DOHH2 (cell line): ENCODE measurements at regions not wholly inside any gene's neighbourhood (a gene's known extent, or its start where the extent isn't known, plus 50 kb on each side); places are given as distances from the start of the nearest gene placed in this dataset.

Experiments used
- H3F3A ChIP-seq: fragments of 200-600 bp; sonication (generic), shearing (Covaris generic); 2 replicates; pipeline ENCODE4 v1.6.0; 2016; ENCODE audit warnings: antibody characterized with exemption, mild to moderate bottlenecking; ENCODE audit not compliant: control insufficient read depth, insufficient read depth
- H3K27ac ChIP-seq: fragments of 200-600 bp; sonication (generic); 2 replicates; pipeline ENCODE4 v1.5.1; 2014; ENCODE audit warnings: low read depth, mild to moderate bottlenecking, low read length, moderate library complexity
- H3K27me3 ChIP-seq: fragments of 200-600 bp; sonication (generic); 2 replicates; pipeline ENCODE4 v1.6.1; 2014; ENCODE audit warnings: mild to moderate bottlenecking, low read length, mixed read lengths; ENCODE audit not compliant: control insufficient read depth
- H3K36me3 ChIP-seq: fragments of 200-600 bp; sonication (generic); 2 replicates; pipeline ENCODE4 v1.6.1; 2014; ENCODE audit warnings: mild to moderate bottlenecking, low read length, moderate library complexity, mixed read lengths; ENCODE audit not compliant: control insufficient read depth
- H3K4me1 ChIP-seq: fragments of 200-600 bp; sonication (generic); 2 replicates; pipeline ENCODE4 v1.6.1; 2014; ENCODE audit warnings: mild to moderate bottlenecking, low read length, mixed read lengths; ENCODE audit not compliant: control insufficient read depth
- H3K4me2 ChIP-seq: fragments of 200-600 bp; sonication (generic); 2 replicates; pipeline ENCODE4 v1.6.0; 2014; ENCODE audit warnings: mild to moderate bottlenecking, low read length, moderate library complexity
- H3K4me3 ChIP-seq: fragments of 200-600 bp; sonication (generic); 2 replicates; pipeline ENCODE4 v1.5.1; 2014; ENCODE audit warnings: mild to moderate bottlenecking, low read length, mixed read lengths
- H3K79me2 ChIP-seq: fragments of 200-600 bp; sonication (generic); 2 replicates; pipeline ENCODE4 v1.6.1; 2014; ENCODE audit warnings: mild to moderate bottlenecking, low read length, mixed read lengths; ENCODE audit not compliant: control insufficient read depth
- H3K9me2 ChIP-seq: fragments of 200-600 bp; sonication (generic); replicated peaks from 2 replicates; pipeline ENCODE4 v1.6.1; 2014; ENCODE audit warnings: mild to moderate bottlenecking, low read length, mixed read lengths; ENCODE audit not compliant: control insufficient read depth
- H3K9me3 ChIP-seq: fragments of 200-600 bp; sonication (generic); 2 replicates; pipeline ENCODE4 v1.6.1; 2014; ENCODE audit warnings: antibody characterized with exemption, low read length, mixed read lengths; ENCODE audit not compliant: control insufficient read depth, insufficient read depth
- H4K20me1 ChIP-seq: fragments of 200-600 bp; sonication (generic); 2 replicates; pipeline ENCODE4 v1.6.0; 2014; ENCODE audit warnings: low read depth, mild to moderate bottlenecking, antibody characterized with exemption, low read length, moderate library complexity; ENCODE audit not compliant: control insufficient read depth, insufficient read depth
- CTCF ChIP-seq: fragments of 200-600 bp; sonication (generic); IDR thresholded peaks from one replicate; pipeline ENCODE4 v1.5.1; 2014; ENCODE audit warnings: antibody characterized with exemption, mild to moderate bottlenecking, low read depth, low read length; ENCODE audit not compliant: poor library complexity, severe bottlenecking
- EZH2phosphoT487 ChIP-seq: fragments of 200-600 bp; sonication (generic); IDR thresholded peaks from 2 replicates; pipeline ENCODE4 v1.6.1; 2017; ENCODE audit warnings: borderline replicate concordance, mild to moderate bottlenecking, antibody characterized with exemption, low read length, moderate library complexity, mixed read lengths

GRCh38 chr10:43926371-43926770 is 277.7 kb upstream of the ZNF32 start:
- Histone ChIP-seq H3K36me3 (no peaks in the 10 kb centered on the region), H3K9me3 (no peaks in the 10 kb centered on the region), H3K27me3 (peaks cover 6% of the 10 kb centered on the region; the same call in 1 of the 2 replicates), H4K20me1 (no peaks in the 10 kb centered on the region), H3K9me2 (no peaks in the 10 kb centered on the region), H3K27ac (no peak overlapping the region), H3K79me2 (no peaks in the 10 kb centered on the region), H3K4me3 (no peak overlapping the region), H3F3A (no peaks in the 10 kb centered on the region), H3K4me1 (no peaks in the 10 kb centered on the region), H3K4me2 (no peak overlapping the region)
- TF ChIP-seq EZH2phosphoT487, result no peak
- TF ChIP-seq CTCF, result no peak

DNA sequence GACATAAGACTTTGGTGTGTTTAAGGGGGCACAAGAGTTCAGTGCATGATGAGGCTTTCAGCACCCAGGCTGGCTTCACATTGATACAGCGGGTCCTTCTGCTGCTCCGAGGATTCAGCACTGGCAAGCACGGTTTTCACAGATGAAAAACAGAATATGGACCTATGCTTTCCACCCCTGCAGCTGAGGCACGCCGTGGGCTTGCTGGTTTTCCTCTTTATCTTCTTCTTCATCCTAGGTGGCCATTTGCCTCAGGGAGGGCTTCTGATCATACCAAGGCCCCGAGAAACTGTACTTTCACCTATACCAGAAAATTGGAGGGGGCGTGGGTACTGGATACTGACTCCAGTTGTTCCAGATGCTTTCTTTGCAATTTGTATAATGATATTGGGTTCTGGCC is 277.1 kb upstream of the ZNF32 start:
- Histone ChIP-seq H3K27me3 (peaks cover 6% of the 10 kb centered on the region; the same call in 1 of the 2 replicates), H3K4me2 (no peak overlapping the region), H3K36me3 (no peaks in the 10 kb centered on the region), H3K79me2 (no peaks in the 10 kb centered on the region), H3K4me3 (no peak overlapping the region), H3F3A (no peaks in the 10 kb centered on the region), H3K4me1 (no peaks in the 10 kb centered on the region), H3K27ac (no peak overlapping the region), H4K20me1 (no peaks in the 10 kb centered on the region), H3K9me3 (no peaks in the 10 kb centered on the region), H3K9me2 (no peaks in the 10 kb centered on the region)
- TF ChIP-seq CTCF (no peak), EZH2phosphoT487 (no peak)

DNA sequence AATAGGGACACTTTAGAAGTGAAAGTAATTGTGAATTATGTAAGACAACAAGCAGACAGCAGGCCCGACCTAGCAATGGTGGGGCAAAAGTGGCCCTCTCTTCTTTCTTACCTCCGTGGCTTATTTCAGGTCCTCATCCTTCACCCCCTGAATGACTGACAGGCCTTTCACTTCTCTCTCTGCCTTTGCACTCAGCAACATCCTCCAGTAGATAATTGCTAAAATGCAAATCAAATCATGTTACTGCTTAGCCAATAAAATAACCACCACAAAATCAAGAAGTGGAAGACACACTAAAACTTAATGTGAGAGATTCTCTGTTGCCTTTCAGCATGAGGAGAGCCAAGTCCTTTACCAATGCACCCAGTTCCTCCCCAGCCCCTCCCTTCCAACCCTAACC is 274.6 kb upstream of the ZNF32 start:
- no peak overlapping the region for H3K27ac ChIP-seq
- H3K4me1 ChIP-seq, result no peaks in the 10 kb centered on the region
- no peaks in the 10 kb centered on the region for H3K9me2 ChIP-seq
- no peaks in the 10 kb centered on the region for H3K79me2 ChIP-seq
- H3F3A ChIP-seq, result no peaks in the 10 kb centered on the region
- H3K4me3 ChIP-seq, result no peak overlapping the region
- H3K27me3 ChIP-seq, result peaks cover 6% of the 10 kb centered on the region; the same call in 1 of the 2 replicates
- no peaks in the 10 kb centered on the region for H3K9me3 ChIP-seq
- no peaks in the 10 kb centered on the region for H3K36me3 ChIP-seq
- no peaks in the 10 kb centered on the region for H4K20me1 ChIP-seq
- TF ChIP-seq CTCF (no peak), EZH2phosphoT487 (no peak)
- no peak overlapping the region for H3K4me2 ChIP-seq
